Spinal cord (tissue), 9 donors: ENCODE measurements at regions not wholly inside any gene's neighbourhood (a gene's known extent, or its start where the extent isn't known, plus 50 kb on each side); places are given as distances from the start of the nearest gene placed in this dataset.
"Not testable (repeated sequence)": the region's sequence is repeated elsewhere in the genome, so short reads cannot be mapped to it uniquely, and the experiment has no call there.

ENCODE experiments used
- DNase-seq, 6 donors: peaks; one replicate each; pipeline versions ENCODE4 v3.0.0 to v3.0.0-alpha.2; 2013 to 2015; ENCODE audit warnings: low spot score in 6 of 6, low read depth in 4 of 6
- H3K27ac ChIP-seq: one replicate; pipeline ENCODE4 v1.5.1; 2013; ENCODE audit warnings: low read depth, low read length, control low read depth
- H3K27me3 ChIP-seq: one replicate; pipeline ENCODE4 v1.6.1; 2013; ENCODE audit warnings: low read length; ENCODE audit not compliant: control insufficient read depth, insufficient read depth
- H3K36me3 ChIP-seq: one replicate; pipeline ENCODE4 v1.6.1; 2013; ENCODE audit warnings: low read length; ENCODE audit not compliant: control insufficient read depth, insufficient read depth
- H3K4me1 ChIP-seq: one replicate; pipeline ENCODE4 v1.6.1; 2013; ENCODE audit warnings: low read length; ENCODE audit not compliant: control insufficient read depth, insufficient read depth
- H3K4me3 ChIP-seq: one replicate; pipeline ENCODE4 v1.5.1; 2013; ENCODE audit warnings: low read depth, low read length, control low read depth
- H3K9me3 ChIP-seq: one replicate; pipeline ENCODE4 v1.6.1; 2013; ENCODE audit warnings: low read length; ENCODE audit not compliant: control insufficient read depth, insufficient read depth
- WGBS: methylation state at CpG from one replicate; pipeline ENCODE4 v1.1.5; 2013; ENCODE audit warnings: missing lambda C conversion rate; ENCODE audit not compliant: insufficient coverage; 5-methylcytosine and 5-hydroxymethylcytosine counted together
- donor health status: healthy.

GRCh38 chr13:111696121-111696520 lies 370.8 kb upstream of the SOX1 start:
- H3K4me1 ChIP-seq, H3K9me3 ChIP-seq, DNase-seq, H3K27me3 ChIP-seq, H3K36me3 ChIP-seq, H3K27ac ChIP-seq, H3K4me3 ChIP-seq: not testable (repeated sequence)
- WGBS = no CpG with 5 or more reads among the region's 11 CpGs

GRCh38 chr13:111702059-111702458 lies 364.9 kb upstream of the SOX1 start:
- not testable (repeated sequence) for H3K9me3 ChIP-seq, H3K4me1 ChIP-seq, H3K27me3 ChIP-seq, H3K36me3 ChIP-seq, H3K27ac ChIP-seq, H3K4me3 ChIP-seq, DNase-seq
- no CpG with 5 or more reads among the region's 5 CpGs for WGBS
